ENCODE measurements at regions not wholly inside any gene's neighbourhood (a gene's known extent, or its start where the extent isn't known, plus 50 kb on each side); places are given as distances from the start of the nearest gene placed in this dataset.

GRCh38 chr1:221240690-221241089, 361.4 kb downstream of the HLX start:
- TF ChIP-seq CTCF (IDR thresholded peaks at IDR 0.05) = no peak
- TF ChIP-seq POLR2A (IDR thresholded peaks at IDR 0.05) = no peak
